Activated naive CD4-positive, alpha-beta T cell treated with anti-CD3 and anti-CD28 coated beads, Interleukin-2, amount 50 U/mL, for 72 hours (primary cell): ENCODE measurements at regions not wholly inside any gene's neighbourhood (a gene's known extent, or its start where the extent isn't known, plus 50 kb on each side); places are given as distances from the start of the nearest gene placed in this dataset.
A peak's percentile ranks its signal among the peaks of the same experiment; 100 is the strongest.

Source experiments
- ATAC-seq, 2 donors: fragments of 150-1000 bp; cut with Tn5 transposase; 2 replicates each; pipeline ENCODE4 v1.10.0; 2021; ENCODE audit warnings: mild to moderate bottlenecking in 2 of 2, moderate library complexity in 2 of 2
- DNase-seq, 2 donors: peaks; one replicate each; pipeline ENCODE4 v3.0.0; 2021 to 2022; ENCODE audit warnings: low spot score in 2 of 2
- H3K27ac Mint-ChIP-seq, 2 donors: one replicate each; pipeline ENCODE4 v1.8.0; 2022; ENCODE audit warnings: mild to moderate bottlenecking in 2 of 2, mixed read lengths in 2 of 2
- H3K36me3 Mint-ChIP-seq, 2 donors: one replicate each; pipeline ENCODE4 v1.8.0; 2022; ENCODE audit warnings: mixed read lengths in 2 of 2
- H3K9me3 Mint-ChIP-seq, 2 donors: one replicate each; pipeline ENCODE4 v1.8.0; 2022; ENCODE audit warnings: mixed read lengths in 2 of 2

- H3K36me3 Mint-ChIP-seq, result peaks cover 9 to 31% of the 10 kb centered on the region in 2 donors
- ATAC-seq (peak in 1 of 2 donors; percentile 63), DNase-seq (no peak)
- H3K9me3 Mint-ChIP-seq, result peaks cover 21 to 26% of the 10 kb centered on the region in 2 donors
- H3K27ac Mint-ChIP-seq, result peak overlapping the region in 1 of 2 donors; percentile 61
These were observed 52.5 kb upstream of the TRIM43 start for GRCh38 chr2:95539290-95539689.

- H3K36me3 Mint-ChIP-seq, result peaks cover 4 to 26% of the 10 kb centered on the region in 2 donors
- H3K27ac Mint-ChIP-seq, result peak overlapping the region in 1 of 2 donors; percentile 61
- peaks cover 15 to 20% of the 10 kb centered on the region in 2 donors for H3K9me3 Mint-ChIP-seq
- ATAC-seq (peak in 1 of 2 donors; percentile 83), DNase-seq (no peak)
These were observed 52.0 kb upstream of the TRIM43 start for GRCh38 chr2:95539836-95540235.
